Right renal pelvis (tissue), 4 donors: ENCODE measurements at regions not wholly inside any gene's neighbourhood (a gene's known extent, or its start where the extent isn't known, plus 50 kb on each side); places are given as distances from the start of the nearest gene placed in this dataset.
"Not testable (repeated sequence)": the region's sequence is repeated elsewhere in the genome, so short reads cannot be mapped to it uniquely, and the experiment has no call there.

ENCODE experiments used
- DNase-seq, 4 donors: peaks; one replicate each; pipeline ENCODE4 v3.0.0-alpha.2; 2013; ENCODE audit warnings: low read depth in 4 of 4, low spot score in 3 of 4, missing footprints in 1 of 4

GRCh38 chr11:39810358-39810757, 1649.1 kb downstream of the LRRC4C start:
- no peak for DNase-seq

- DNase-seq = no peak
Measured at GRCh38 chr11:39809833-39810232, 1649.6 kb downstream of the LRRC4C start.

- DNase-seq = no peak
Measured at GRCh38 chr11:39807904-39808303, 1651.5 kb downstream of the LRRC4C start.

- no peak for DNase-seq
Measured at GRCh38 chr11:39806652-39807051, 1652.8 kb downstream of the LRRC4C start.

GRCh38 chr11:39804271-39804670, 1655.2 kb downstream of the LRRC4C start:
- no peak for DNase-seq

GRCh38 chr11:39786682-39787081, 1672.8 kb downstream of the LRRC4C start:
- no peak for DNase-seq

- DNase-seq = no peak
Measured at GRCh38 chr11:39786281-39786680, 1673.2 kb downstream of the LRRC4C start.

- no peak for DNase-seq
Measured at GRCh38 chr11:39784873-39785272, 1674.6 kb downstream of the LRRC4C start.

- DNase-seq = no peak
Measured at GRCh38 chr11:39780131-39780530, 1679.3 kb downstream of the LRRC4C start.

GRCh38 chr11:39777035-39777434, 1682.4 kb downstream of the LRRC4C start:
- no peak for DNase-seq

GRCh38 chr11:39772525-39773137, 1686.8 kb downstream of the LRRC4C start:
- no peak for DNase-seq

- DNase-seq = no peak
Measured at GRCh38 chr11:39768214-39768613, 1691.2 kb downstream of the LRRC4C start.

GRCh38 chr11:39745401-39745800, 1714.1 kb downstream of the LRRC4C start:
- no peak for DNase-seq

- no peak for DNase-seq
Measured at GRCh38 chr11:39741066-39741465, 1718.4 kb downstream of the LRRC4C start.

GRCh38 chr11:39736351-39736750, 1723.1 kb downstream of the LRRC4C start:
- not testable (repeated sequence) for DNase-seq

- DNase-seq = no peak
Measured at GRCh38 chr11:39732001-39732400, 1727.5 kb downstream of the LRRC4C start.

- DNase-seq = no peak
Measured at GRCh38 chr11:39725081-39725480, 1734.4 kb downstream of the LRRC4C start.

GRCh38 chr11:39724404-39724803, 1735.0 kb downstream of the LRRC4C start:
- no peak for DNase-seq

GRCh38 chr11:39712581-39712980, 1746.9 kb downstream of the LRRC4C start:
- no peak for DNase-seq

- DNase-seq = no peak
Measured at GRCh38 chr11:39690856-39691255, 1768.6 kb downstream of the LRRC4C start.

GRCh38 chr11:39683951-39684554, 1775.4 kb downstream of the LRRC4C start:
- DNase-seq = no peak

GRCh38 chr11:39683288-39683950, 1776.0 kb downstream of the LRRC4C start:
- no peak for DNase-seq
